Lung microvascular endothelial cell (primary cell): ENCODE measurements at regions not wholly inside any gene's neighbourhood (a gene's known extent, or its start where the extent isn't known, plus 50 kb on each side); places are given as distances from the start of the nearest gene placed in this dataset.

Experiments used
- DNase-seq, 2 donors: peaks; one replicate each; pipeline versions ENCODE4 v3.0.0 to v3.0.0-alpha.2; 2010; ENCODE audit warnings: low read depth in 2 of 2

GRCh38 chr14:104291123-104292000, 153.0 kb downstream of the KIF26A start:
- no peak for DNase-seq

GRCh38 chr14:104292084-104292970, 153.9 kb downstream of the KIF26A start:
- DNase-seq = no peak

GRCh38 chr14:104293231-104293841, 154.9 kb downstream of the KIF26A start:
- no peak for DNase-seq

GRCh38 chr14:104293851-104294627, 155.7 kb downstream of the KIF26A start:
- DNase-seq = peak in 1 of 2 donors; percentile 23

- DNase-seq = no peak
Measured at GRCh38 chr14:104294628-104294982, 156.2 kb downstream of the KIF26A start.

GRCh38 chr14:104294983-104295680, 156.7 kb downstream of the KIF26A start:
- no peak for DNase-seq

- no peak for DNase-seq
Measured at GRCh38 chr14:104295681-104296387, 157.4 kb downstream of the KIF26A start.

GRCh38 chr14:104296388-104297312, 158.3 kb downstream of the KIF26A start:
- DNase-seq = no peak

- DNase-seq = no peak
Measured at GRCh38 chr14:104297313-104297704, 158.9 kb downstream of the KIF26A start.

GRCh38 chr14:104297721-104298401, 159.5 kb downstream of the KIF26A start:
- DNase-seq = no peak

- DNase-seq = no peak
Measured at GRCh38 chr14:104298458-104298857, 160.1 kb downstream of the KIF26A start.

GRCh38 chr14:104299993-104300761, 161.8 kb downstream of the KIF26A start:
- no peak for DNase-seq

- DNase-seq = no peak
Measured at GRCh38 chr14:104301731-104302460, 163.5 kb downstream of the KIF26A start.

GRCh38 chr14:104302794-104303405, 164.5 kb downstream of the KIF26A start:
- DNase-seq = no peak

GRCh38 chr14:104303705-104304425, 165.5 kb downstream of the KIF26A start:
- DNase-seq = no peak
